Neural cell (in vitro differentiated cells): ENCODE measurements at regions not wholly inside any gene's neighbourhood (a gene's known extent, or its start where the extent isn't known, plus 50 kb on each side); places are given as distances from the start of the nearest gene placed in this dataset.

Experiments
- H2AFZ ChIP-seq: fragments of 200-600, 300-800 bp; sonication (generic), shearing (Covaris generic); 2 replicates; pipeline ENCODE4 v1.6.0; 2014; ENCODE audit warnings: low read depth, mild to moderate bottlenecking, antibody characterized with exemption, low read length, moderate library complexity
- H3F3A ChIP-seq: fragments of 200-600 bp; shearing (Covaris generic); 2 replicates; pipeline ENCODE4 v1.6.1; 2016; ENCODE audit warnings: mild to moderate bottlenecking, moderate library complexity, mixed read lengths, antibody characterized with exemption, low read length; ENCODE audit not compliant: insufficient read depth, poor library complexity, severe bottlenecking
- H3K27ac ChIP-seq: fragments of 200-600, 300-800 bp; sonication (generic), shearing (Covaris generic); 2 replicates; pipeline ENCODE4 v1.5.1; 2014; ENCODE audit warnings: mild to moderate bottlenecking, low read length, moderate library complexity
- H3K27me3 ChIP-seq: fragments of 300-800, 200-600 bp; sonication (generic), shearing (Covaris generic); 2 replicates; pipeline ENCODE4 v1.6.0; 2014; ENCODE audit warnings: mild to moderate bottlenecking, low read depth, low read length, moderate library complexity; ENCODE audit not compliant: insufficient read depth
- H3K36me3 ChIP-seq: fragments of 300-800, 200-600 bp; sonication (generic), shearing (Covaris generic); 2 replicates; pipeline ENCODE4 v1.5.1; 2014; ENCODE audit warnings: mild to moderate bottlenecking, antibody characterized with exemption, low read length, moderate library complexity; ENCODE audit not compliant: insufficient read depth
- H3K4me2 ChIP-seq: fragments of 300-800, 200-600 bp; sonication (generic), shearing (Covaris generic); 2 replicates; pipeline ENCODE4 v1.6.0; 2014; ENCODE audit warnings: mild to moderate bottlenecking, low read length
- H3K4me3 ChIP-seq: fragments of 300-800, 200-600 bp; sonication (generic), shearing (Covaris generic); 2 replicates; pipeline ENCODE4 v1.5.1; 2014; ENCODE audit warnings: mild to moderate bottlenecking, low read length, moderate library complexity
- H3K79me2 ChIP-seq: fragments of 200-600 bp; shearing (Covaris generic); replicated peaks from 2 replicates; pipeline ENCODE4 v1.6.0; 2014; ENCODE audit warnings: mild to moderate bottlenecking, low read length, moderate library complexity; ENCODE audit not compliant: insufficient read depth
- H3K9ac ChIP-seq: fragments of 300-800, 200-600 bp; sonication (generic), shearing (Covaris generic); 2 replicates; pipeline ENCODE4 v1.6.1; 2016; ENCODE audit warnings: mild to moderate bottlenecking, low read length, mixed read lengths
- H3K9me2 ChIP-seq: fragments of 200-600 bp; shearing (Covaris generic); 2 replicates; pipeline ENCODE4 v1.6.1; 2016; ENCODE audit warnings: mild to moderate bottlenecking, low read length, mixed read lengths; ENCODE audit not compliant: insufficient read depth
- H3K9me3 ChIP-seq: fragments of 200-600, 300-800 bp; sonication (generic), shearing (Covaris generic); 2 replicates; pipeline ENCODE4 v1.6.1; 2016; ENCODE audit warnings: mild to moderate bottlenecking, mixed run types, low read length, moderate library complexity, mixed read lengths
- H4K20me1 ChIP-seq: fragments of 200-600 bp; shearing (Covaris generic); 2 replicates; pipeline ENCODE4 v1.6.1; 2016; ENCODE audit warnings: mild to moderate bottlenecking, mixed run types; ENCODE audit not compliant: insufficient read depth
- EP300 ChIP-seq: fragments of 450-650 bp; conservative IDR thresholded peaks from 2 replicates; pipeline ENCODE4 v1.6.1; 2014; ENCODE audit warnings: antibody characterized with exemption, mild to moderate bottlenecking, moderate library complexity; ENCODE audit not compliant: poor library complexity, severe bottlenecking
- EZH2 ChIP-seq: fragments of 200-600, 300-800 bp; shearing (Covaris generic), sonication (generic); IDR thresholded peaks from 2 replicates; pipeline ENCODE4 v1.6.1; 2014; ENCODE audit warnings: antibody characterized with exemption, low read length, borderline replicate concordance, mild to moderate bottlenecking; ENCODE audit not compliant: insufficient read depth, poor library complexity, severe bottlenecking
- MXI1 ChIP-seq: fragments of 450-650 bp; conservative IDR thresholded peaks from 2 replicates; pipeline ENCODE4 v1.6.1; 2014; ENCODE audit warnings: antibody characterized with exemption, mild to moderate bottlenecking; ENCODE audit not compliant: poor library complexity, severe bottlenecking
- POLR2AphosphoS5 ChIP-seq: IDR thresholded peaks from 2 replicates; pipeline ENCODE4 v1.6.1; 2012
- RAD21 ChIP-seq: fragments of 450-650 bp; conservative IDR thresholded peaks from 2 replicates; pipeline ENCODE4 v1.6.1; 2014; ENCODE audit warnings: antibody characterized with exemption, mild to moderate bottlenecking, moderate library complexity
- SMC3 ChIP-seq: fragments of 450-650 bp; conservative IDR thresholded peaks from 2 replicates; pipeline ENCODE4 v1.6.1; 2014; ENCODE audit warnings: antibody characterized with exemption, mild to moderate bottlenecking, moderate library complexity; ENCODE audit not compliant: poor library complexity
- TAF1 ChIP-seq: IDR thresholded peaks from 2 replicates; pipeline ENCODE4 v1.6.1; 2012; ENCODE audit warnings: low read depth
- TF ChIP-seq, protein P1 (sequence below): IDR thresholded peaks from 2 replicates; pipeline ENCODE4 v1.6.1; 2012; ENCODE audit warnings: borderline replicate concordance
- TF ChIP-seq, protein P2 (sequence below): fragments of 450-650 bp; IDR thresholded peaks from 2 replicates; pipeline ENCODE4 v1.5.1; 2014; ENCODE audit warnings: antibody characterized with exemption, mild to moderate bottlenecking, moderate library complexity; ENCODE audit not compliant: poor library complexity, severe bottlenecking

GRCh38 chr2:42949125-42949524 lies 156.7 kb upstream of the HAAO start:
- Histone ChIP-seq H3K4me2 (no peak overlapping the region), H2AFZ (no peak overlapping the region), H3K9me2 (no peaks in the 10 kb centered on the region), H3K9ac (no peak overlapping the region), H3F3A (no peaks in the 10 kb centered on the region), H3K36me3 (no peaks in the 10 kb centered on the region), H4K20me1 (no peaks in the 10 kb centered on the region), H3K79me2 (no peaks in the 10 kb centered on the region), H3K27ac (no peak overlapping the region), H3K4me3 (no peak overlapping the region), H3K9me3 (no peaks in the 10 kb centered on the region), H3K27me3 (no peaks in the 10 kb centered on the region)
- TF ChIP-seq RAD21 = no peak
- TF ChIP-seq, protein P1, sequence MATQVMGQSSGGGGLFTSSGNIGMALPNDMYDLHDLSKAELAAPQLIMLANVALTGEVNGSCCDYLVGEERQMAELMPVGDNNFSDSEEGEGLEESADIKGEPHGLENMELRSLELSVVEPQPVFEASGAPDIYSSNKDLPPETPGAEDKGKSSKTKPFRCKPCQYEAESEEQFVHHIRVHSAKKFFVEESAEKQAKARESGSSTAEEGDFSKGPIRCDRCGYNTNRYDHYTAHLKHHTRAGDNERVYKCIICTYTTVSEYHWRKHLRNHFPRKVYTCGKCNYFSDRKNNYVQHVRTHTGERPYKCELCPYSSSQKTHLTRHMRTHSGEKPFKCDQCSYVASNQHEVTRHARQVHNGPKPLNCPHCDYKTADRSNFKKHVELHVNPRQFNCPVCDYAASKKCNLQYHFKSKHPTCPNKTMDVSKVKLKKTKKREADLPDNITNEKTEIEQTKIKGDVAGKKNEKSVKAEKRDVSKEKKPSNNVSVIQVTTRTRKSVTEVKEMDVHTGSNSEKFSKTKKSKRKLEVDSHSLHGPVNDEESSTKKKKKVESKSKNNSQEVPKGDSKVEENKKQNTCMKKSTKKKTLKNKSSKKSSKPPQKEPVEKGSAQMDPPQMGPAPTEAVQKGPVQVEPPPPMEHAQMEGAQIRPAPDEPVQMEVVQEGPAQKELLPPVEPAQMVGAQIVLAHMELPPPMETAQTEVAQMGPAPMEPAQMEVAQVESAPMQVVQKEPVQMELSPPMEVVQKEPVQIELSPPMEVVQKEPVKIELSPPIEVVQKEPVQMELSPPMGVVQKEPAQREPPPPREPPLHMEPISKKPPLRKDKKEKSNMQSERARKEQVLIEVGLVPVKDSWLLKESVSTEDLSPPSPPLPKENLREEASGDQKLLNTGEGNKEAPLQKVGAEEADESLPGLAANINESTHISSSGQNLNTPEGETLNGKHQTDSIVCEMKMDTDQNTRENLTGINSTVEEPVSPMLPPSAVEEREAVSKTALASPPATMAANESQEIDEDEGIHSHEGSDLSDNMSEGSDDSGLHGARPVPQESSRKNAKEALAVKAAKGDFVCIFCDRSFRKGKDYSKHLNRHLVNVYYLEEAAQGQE = no peak
- TF ChIP-seq POLR2AphosphoS5 = no peak
- TF ChIP-seq SMC3 = no peak
- TF ChIP-seq, protein P2, sequence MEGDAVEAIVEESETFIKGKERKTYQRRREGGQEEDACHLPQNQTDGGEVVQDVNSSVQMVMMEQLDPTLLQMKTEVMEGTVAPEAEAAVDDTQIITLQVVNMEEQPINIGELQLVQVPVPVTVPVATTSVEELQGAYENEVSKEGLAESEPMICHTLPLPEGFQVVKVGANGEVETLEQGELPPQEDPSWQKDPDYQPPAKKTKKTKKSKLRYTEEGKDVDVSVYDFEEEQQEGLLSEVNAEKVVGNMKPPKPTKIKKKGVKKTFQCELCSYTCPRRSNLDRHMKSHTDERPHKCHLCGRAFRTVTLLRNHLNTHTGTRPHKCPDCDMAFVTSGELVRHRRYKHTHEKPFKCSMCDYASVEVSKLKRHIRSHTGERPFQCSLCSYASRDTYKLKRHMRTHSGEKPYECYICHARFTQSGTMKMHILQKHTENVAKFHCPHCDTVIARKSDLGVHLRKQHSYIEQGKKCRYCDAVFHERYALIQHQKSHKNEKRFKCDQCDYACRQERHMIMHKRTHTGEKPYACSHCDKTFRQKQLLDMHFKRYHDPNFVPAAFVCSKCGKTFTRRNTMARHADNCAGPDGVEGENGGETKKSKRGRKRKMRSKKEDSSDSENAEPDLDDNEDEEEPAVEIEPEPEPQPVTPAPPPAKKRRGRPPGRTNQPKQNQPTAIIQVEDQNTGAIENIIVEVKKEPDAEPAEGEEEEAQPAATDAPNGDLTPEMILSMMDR = no peak
- no peak for TF ChIP-seq EP300
- no peak for TF ChIP-seq MXI1
- TF ChIP-seq TAF1 = no peak
- TF ChIP-seq EZH2 = no peak

DNA sequence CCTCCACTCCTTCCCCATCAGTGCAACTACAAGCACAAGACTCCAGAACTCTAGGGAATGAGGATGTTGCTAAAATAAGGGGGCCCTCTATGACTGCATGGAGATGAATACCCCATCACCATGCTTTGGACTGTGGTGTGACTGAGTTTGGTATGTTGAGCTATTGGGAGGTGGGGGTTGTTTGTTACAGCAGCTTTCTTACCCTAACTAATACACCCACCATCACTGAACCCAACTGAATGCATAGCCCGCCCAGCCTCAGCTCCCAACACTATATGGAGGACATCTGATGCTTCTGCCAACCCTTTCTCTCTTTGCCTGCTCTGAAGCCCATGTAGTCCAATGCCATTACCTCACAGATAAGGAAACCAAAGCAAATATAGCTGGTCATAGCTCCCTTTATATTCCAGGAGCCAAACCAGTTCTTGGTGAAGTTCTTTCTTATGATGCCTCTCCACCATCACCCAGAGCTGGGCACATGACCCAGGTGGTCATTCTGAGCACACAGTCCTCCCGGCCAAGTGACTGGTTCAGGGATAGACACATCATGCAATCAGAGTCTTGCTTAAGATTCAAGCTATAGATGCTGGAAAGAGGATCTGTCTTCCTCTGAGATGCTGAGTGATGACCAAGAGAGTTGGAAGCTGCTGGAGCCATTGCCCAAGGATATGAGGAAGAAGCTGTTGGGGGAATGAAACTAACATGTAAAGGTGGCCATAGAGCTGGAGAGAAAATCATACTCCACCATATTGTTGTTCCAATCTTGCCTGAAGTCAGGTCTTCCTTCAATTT lies 155.6 kb upstream of the HAAO start:
- no peak for TF ChIP-seq POLR2AphosphoS5
- TF ChIP-seq MXI1 = no peak
- no peak for TF ChIP-seq SMC3
- TF ChIP-seq EZH2 = no peak
- TF ChIP-seq, protein P2 = no peak
- no peak for TF ChIP-seq RAD21
- TF ChIP-seq, protein P1 = no peak
- no peak for TF ChIP-seq EP300
- no peak for TF ChIP-seq TAF1

More for the DNA sequence above, 155.6 kb upstream of the HAAO start:
- H4K20me1 ChIP-seq = no peaks in the 10 kb centered on the region
- no peak overlapping the region for H2AFZ ChIP-seq
- no peaks in the 10 kb centered on the region for H3K79me2 ChIP-seq
- no peak overlapping the region for H3K4me3 ChIP-seq
- H3K9ac ChIP-seq = no peak overlapping the region
- H3K9me3 ChIP-seq = no peaks in the 10 kb centered on the region
- no peaks in the 10 kb centered on the region for H3K27me3 ChIP-seq
- no peak overlapping the region for H3K27ac ChIP-seq
- no peaks in the 10 kb centered on the region for H3K9me2 ChIP-seq
- no peaks in the 10 kb centered on the region for H3K36me3 ChIP-seq
- no peak overlapping the region for H3K4me2 ChIP-seq
- H3F3A ChIP-seq = no peaks in the 10 kb centered on the region
